ENCODE measurements at regions not wholly inside any gene's neighbourhood (a gene's known extent, or its start where the extent isn't known, plus 50 kb on each side); places are given as distances from the start of the nearest gene placed in this dataset.

- H3K27me3 ChIP-seq (ENCODE audit: control insufficient read depth, insufficient read depth, low read length, poor library complexity, severe bottlenecking): peaks cover 74% of the 10 kb centered on the region
- H3K9me3 ChIP-seq (ENCODE audit: control insufficient read depth, low read length): no peaks in the 10 kb centered on the region
- H3K27ac ChIP-seq (ENCODE audit: insufficient read depth, low read depth, low read length, poor library complexity, severe bottlenecking): no peak overlapping the region
- no peak overlapping the region for H3K4me3 ChIP-seq (ENCODE audit: insufficient read depth, low read depth, low read length)
- 89 to 92% methylated on average over 3 of the region's 3 CpGs for WGBS, 2 experiments
- no peaks in the 10 kb centered on the region for H3K36me3 ChIP-seq (ENCODE audit: control insufficient read depth, insufficient read depth, low read length)
- H3K4me1 ChIP-seq (ENCODE audit: control insufficient read depth, insufficient read depth, low read length): peaks cover 19% of the 10 kb centered on the region
These were observed 52.0 kb upstream of the TOP3B start for GRCh38 chr22:22034469-22035132.

- WGBS, 2 experiments: 90 to 93% methylated on average over 5 of the region's 5 CpGs
- Histone ChIP-seq H3K27ac (ENCODE audit: insufficient read depth, low read depth, low read length, poor library complexity, severe bottlenecking) (no peak overlapping the region), H3K9me3 (ENCODE audit: control insufficient read depth, low read length) (no peaks in the 10 kb centered on the region), H3K4me3 (ENCODE audit: insufficient read depth, low read depth, low read length) (no peak overlapping the region), H3K27me3 (ENCODE audit: control insufficient read depth, insufficient read depth, low read length, poor library complexity, severe bottlenecking) (peaks cover 68% of the 10 kb centered on the region), H3K36me3 (ENCODE audit: control insufficient read depth, insufficient read depth, low read length) (no peaks in the 10 kb centered on the region), H3K4me1 (ENCODE audit: control insufficient read depth, insufficient read depth, low read length) (peaks cover 19% of the 10 kb centered on the region)
These were observed 51.3 kb upstream of the TOP3B start for GRCh38 chr22:22033803-22034468.

GRCh38 chr22:22032906-22033802, 50.6 kb upstream of the TOP3B start:
- Histone ChIP-seq H3K36me3 (ENCODE audit: control insufficient read depth, insufficient read depth, low read length) (no peaks in the 10 kb centered on the region), H3K4me1 (ENCODE audit: control insufficient read depth, insufficient read depth, low read length) (peaks cover 12% of the 10 kb centered on the region), H3K27me3 (ENCODE audit: control insufficient read depth, insufficient read depth, low read length, poor library complexity, severe bottlenecking) (peaks cover 62% of the 10 kb centered on the region), H3K9me3 (ENCODE audit: control insufficient read depth, low read length) (no peaks in the 10 kb centered on the region), H3K4me3 (ENCODE audit: insufficient read depth, low read depth, low read length) (no peak overlapping the region), H3K27ac (ENCODE audit: insufficient read depth, low read depth, low read length, poor library complexity, severe bottlenecking) (no peak overlapping the region)
- 93% methylated on average over 7 of the region's 7 CpGs for WGBS, 2 experiments

GRCh38 chr22:22032099-22032905, 49.7 kb upstream of the TOP3B start:
- Histone ChIP-seq H3K4me1 (ENCODE audit: control insufficient read depth, insufficient read depth, low read length) (peaks cover 3% of the 10 kb centered on the region), H3K9me3 (ENCODE audit: control insufficient read depth, low read length) (no peaks in the 10 kb centered on the region), H3K36me3 (ENCODE audit: control insufficient read depth, insufficient read depth, low read length) (no peaks in the 10 kb centered on the region), H3K4me3 (ENCODE audit: insufficient read depth, low read depth, low read length) (no peak overlapping the region), H3K27ac (ENCODE audit: insufficient read depth, low read depth, low read length, poor library complexity, severe bottlenecking) (no peak overlapping the region), H3K27me3 (ENCODE audit: control insufficient read depth, insufficient read depth, low read length, poor library complexity, severe bottlenecking) (peaks cover 62% of the 10 kb centered on the region)
- 90 to 93% methylated on average over 4 of the region's 4 CpGs for WGBS, 2 experiments
